Heart left ventricle (tissue), 16 donors: ENCODE measurements at regions not wholly inside any gene's neighbourhood (a gene's known extent, or its start where the extent isn't known, plus 50 kb on each side); places are given as distances from the start of the nearest gene placed in this dataset.

ENCODE experiments used
- ATAC-seq, 4 donors: fragments of 200-7000 bp; cut with Tn5 transposase; one replicate each; pipeline ENCODE4 v1.9.1; 2020 to 2022; ENCODE audit warnings: moderate library complexity in 4 of 4, mild to moderate bottlenecking in 3 of 4, moderate number of reproducible peaks in 1 of 4
- DNase-seq, 5 donors: peaks; one replicate each; pipeline ENCODE4 v3.0.0-alpha.2; 2020
- H3K27ac ChIP-seq, 12 donors: fragments of 200-600 bp; sonication (generic) in 4 of 12; one replicate each; pipeline versions ENCODE4 v1.5.0 to v1.8.0; 2016 to 2022; ENCODE audit warnings: mild to moderate bottlenecking in 2 of 12
- H3K27me3 ChIP-seq, 9 donors: fragments of 200-600 bp; sonication (generic) in 2 of 9; one replicate each; pipeline versions ENCODE4 v1.5.1 to v1.8.0; 2016 to 2022; ENCODE audit warnings: mild to moderate bottlenecking in 3 of 9
- H3K36me3 ChIP-seq, 9 donors: fragments of 200-600 bp; sonication (generic) in 2 of 9; one replicate each; pipeline versions ENCODE4 v1.5.0 to v1.8.0; 2018 to 2022; ENCODE audit warnings: mild to moderate bottlenecking in 2 of 9
- H3K4me1 ChIP-seq, 12 donors: fragments of 200-600 bp; sonication (generic) in 4 of 12; one replicate each; pipeline versions ENCODE4 v1.5.0 to v1.8.0; 2016 to 2022; ENCODE audit warnings: mild to moderate bottlenecking in 3 of 12
- H3K4me3 ChIP-seq, 12 donors: fragments of 200-600 bp; sonication (generic) in 4 of 12; one replicate each; pipeline versions ENCODE4 v1.5.0 to v1.8.0; 2017 to 2022; ENCODE audit warnings: mild to moderate bottlenecking in 9 of 12, moderate library complexity in 4 of 12
- H3K9me3 ChIP-seq, 12 donors: fragments of 200-600 bp; sonication (generic) in 4 of 12; one replicate each; pipeline versions ENCODE4 v1.5.0 to v1.8.0; 2016 to 2022; ENCODE audit warnings: mild to moderate bottlenecking in 1 of 12
- CTCF ChIP-seq, 12 donors: fragments of 200-600 bp; sonication (generic) in 4 of 12; IDR thresholded peaks; one replicate each; pipeline versions ENCODE4 v1.5.0 to v1.8.0; 2018 to 2022; ENCODE audit warnings: antibody characterized with exemption in 12 of 12, mild to moderate bottlenecking in 5 of 12
- POLR2A ChIP-seq, 2 donors: fragments of 450-650 bp; IDR thresholded peaks; one replicate each; pipeline ENCODE4 v1.6.1; 2017; ENCODE audit warnings: antibody characterized with exemption in 2 of 2, mild to moderate bottlenecking in 2 of 2, moderate library complexity in 2 of 2
- WGBS, 4 donors: extraction: QIAGEN DNeasy Blood & Tissue Kit in 2 of 4; methylation state at CpG; one replicate each; pipeline versions ENCODE4 v1.1.5 to v1.1.7; 2013 to 2018; 5-methylcytosine and 5-hydroxymethylcytosine counted together
- intact Hi-C, 10 donors: fragments of 100-400 bp; cut with DNase I; formaldehyde crosslinking; loops; one replicate each; pipeline versions ENCODE4 v1.11.1 to v1.14.2; 2022
- donor health status: ischemic (EF 13 %, LVEDD 7.1; RV severe dilation, severe dysfunction).
- donor health status: healthy with polysubstance abuse.
- donor health status: DM: no; HTN: yes; CAD: no.
- donor health status: DM: no; HTN: no; CAD: no.
- donor health status: ischemic (EF 25% LVEDD 6.9; RV normal size, moderate dysfunction).
- donor health status: ischemic (EF 25% LVEDD 5.7; RV mildly dilated, moderate dysfunction).
- donor health status: healthy.
- donor health status: DM: yes; HTN: yes; CAD: no.
- donor health status: ischemic (EF 35%, LVEDD 5.7; RV mildly dilated, moderate dysfunction).
- donor health status: nonischemic (EF 11% LVEDD 7.7; RV severe dilation, severe dysfunction).
- donor health status: DM: yes; HTN: yes; CAD: no.
- donor health status: PGD.
- donor health status: ischemic (EF 29% LVEDD 5.4; RV normal size, mild dysfunction).
- donor health status: nonischemic (EF 23%, LVEDD 6.1; RV moderate dilation, normal function).

GRCh38 chr3:117133066-117133465 lies 423.5 kb downstream of the TUSC7 start:
- DNase-seq, result no peak
- TF ChIP-seq POLR2A (IDR thresholded peaks at IDR 0.05), result no peak
- TF ChIP-seq CTCF (IDR thresholded peaks at IDR 0.05), result no peak
- Histone ChIP-seq H3K36me3 (no peaks in the 10 kb centered on the region), H3K27ac (no peak overlapping the region), H3K9me3 (no peaks in the 10 kb centered on the region), H3K4me1 (no peaks in the 10 kb centered on the region), H3K4me3 (no peak overlapping the region), H3K27me3 (no peaks in the 10 kb centered on the region)
- intact Hi-C loops, result no loop called here
- whole genome bisulfite sequencing, 4 donors, result 72 to 79% (median 76%) methylated on average over 1 of the region's 1 CpG
- no peak for ATAC-seq

- DNase-seq, result no peak
- TF ChIP-seq CTCF (IDR thresholded peaks at IDR 0.05) (no peak), POLR2A (IDR thresholded peaks at IDR 0.05) (no peak)
- no peaks in the 10 kb centered on the region for H3K9me3 ChIP-seq
- H3K4me3 ChIP-seq, result no peak overlapping the region
- intact Hi-C loops, result no loop called here
- H3K27me3 ChIP-seq, result no peaks in the 10 kb centered on the region
- H3K4me1 ChIP-seq, result no peaks in the 10 kb centered on the region
- ATAC-seq, result no peak
- H3K36me3 ChIP-seq, result no peaks in the 10 kb centered on the region
- H3K27ac ChIP-seq, result no peak overlapping the region
Observed at GRCh38 chr3:117135207-117135606, 425.6 kb downstream of the TUSC7 start.

- Histone ChIP-seq H3K27ac (no peak overlapping the region), H3K4me3 (no peak overlapping the region), H3K27me3 (no peaks in the 10 kb centered on the region), H3K4me1 (no peaks in the 10 kb centered on the region), H3K36me3 (no peaks in the 10 kb centered on the region), H3K9me3 (no peaks in the 10 kb centered on the region)
- TF ChIP-seq POLR2A (IDR thresholded peaks at IDR 0.05) (no peak), CTCF (IDR thresholded peaks at IDR 0.05) (no peak)
- WGBS, 4 donors, result 61 to 71% (median 67%) methylated on average over 1 of the region's 1 CpG
- DNase-seq (no peak), ATAC-seq (no peak)
- intact Hi-C loops, result no loop called here
Observed at GRCh38 chr3:117136003-117136402, 426.4 kb downstream of the TUSC7 start.

GRCh38 chr3:117137065-117137464 lies 427.5 kb downstream of the TUSC7 start:
- no peaks in the 10 kb centered on the region for H3K9me3 ChIP-seq
- no peak for TF ChIP-seq POLR2A (IDR thresholded peaks at IDR 0.05)
- no peak for TF ChIP-seq CTCF (IDR thresholded peaks at IDR 0.05)
- H3K4me1 ChIP-seq, result no peaks in the 10 kb centered on the region
- WGBS, 4 donors, result 91 to 100% (median 94%) methylated on average over 1 of the region's 1 CpG
- H3K4me3 ChIP-seq, result no peak overlapping the region
- no peaks in the 10 kb centered on the region for H3K36me3 ChIP-seq
- intact Hi-C loops, result no loop called here
- no peak for DNase-seq
- no peak for ATAC-seq
- no peak overlapping the region for H3K27ac ChIP-seq
- no peaks in the 10 kb centered on the region for H3K27me3 ChIP-seq
